LNCaP clone FGC (cell line): ENCODE measurements at regions not wholly inside any gene's neighbourhood (a gene's known extent, or its start where the extent isn't known, plus 50 kb on each side); places are given as distances from the start of the nearest gene placed in this dataset.

Experiments
- DNase-seq: peaks from one replicate; pipeline ENCODE4 v3.0.0-alpha.2; 2011; ENCODE audit warnings: low read depth
- H3K4me3 ChIP-seq: 2 replicates; pipeline ENCODE4 v1.5.1; 2011; ENCODE audit warnings: mild to moderate bottlenecking, low read depth, low read length, control low read depth
- CTCF ChIP-seq: IDR thresholded peaks from 2 replicates; pipeline ENCODE4 v1.5.1; 2012; ENCODE audit warnings: mild to moderate bottlenecking; ENCODE audit not compliant: control insufficient read depth, insufficient read depth; ENCODE audit errors: extremely low read depth

- H3K4me3 ChIP-seq: no peak overlapping the region
- no peak for TF ChIP-seq CTCF
- DNase-seq: no peak
Measured at GRCh38 chr2:72011791-72012190, 135.9 kb downstream of the CYP26B1 start.

GRCh38 chr2:72011370-72011689 is 136.3 kb downstream of the CYP26B1 start:
- no peak overlapping the region for H3K4me3 ChIP-seq

GRCh38 chr2:72010647-72011369 is 136.9 kb downstream of the CYP26B1 start:
- no peak for DNase-seq
- no peak overlapping the region for H3K4me3 ChIP-seq

More at GRCh38 chr2:72011370-72011689, 136.3 kb downstream of the CYP26B1 start:
- TF ChIP-seq CTCF: no peak
- no peak for DNase-seq

GRCh38 chr2:72008608-72009007 is 139.1 kb downstream of the CYP26B1 start:
- no peak for TF ChIP-seq CTCF
- no peak for DNase-seq
- no peak overlapping the region for H3K4me3 ChIP-seq

More at GRCh38 chr2:72010647-72011369, 136.9 kb downstream of the CYP26B1 start:
- no peak for TF ChIP-seq CTCF

GRCh38 chr2:72007402-72007801 is 140.3 kb downstream of the CYP26B1 start:
- no peak for DNase-seq
- no peak for TF ChIP-seq CTCF
- H3K4me3 ChIP-seq: no peak overlapping the region

- no peak overlapping the region for H3K4me3 ChIP-seq
- no peak for TF ChIP-seq CTCF
- DNase-seq: no peak
Measured at GRCh38 chr2:72006188-72006736, 141.4 kb downstream of the CYP26B1 start.

GRCh38 chr2:72004976-72005375 is 142.7 kb downstream of the CYP26B1 start:
- no peak overlapping the region for H3K4me3 ChIP-seq
- no peak for TF ChIP-seq CTCF
- no peak for DNase-seq
